ENCODE measurements at regions not wholly inside any gene's neighbourhood (a gene's known extent, or its start where the extent isn't known, plus 50 kb on each side); places are given as distances from the start of the nearest gene placed in this dataset.
"Not testable (repeated sequence)": the region's sequence is repeated elsewhere in the genome, so short reads cannot be mapped to it uniquely, and the experiment has no call there.

- DNase-seq (ENCODE audit: low read depth, low spot score) = no peak
Observed at GRCh38 chr7:113392841-113393540, 274.6 kb upstream of the SMIM30 start.

DNA sequence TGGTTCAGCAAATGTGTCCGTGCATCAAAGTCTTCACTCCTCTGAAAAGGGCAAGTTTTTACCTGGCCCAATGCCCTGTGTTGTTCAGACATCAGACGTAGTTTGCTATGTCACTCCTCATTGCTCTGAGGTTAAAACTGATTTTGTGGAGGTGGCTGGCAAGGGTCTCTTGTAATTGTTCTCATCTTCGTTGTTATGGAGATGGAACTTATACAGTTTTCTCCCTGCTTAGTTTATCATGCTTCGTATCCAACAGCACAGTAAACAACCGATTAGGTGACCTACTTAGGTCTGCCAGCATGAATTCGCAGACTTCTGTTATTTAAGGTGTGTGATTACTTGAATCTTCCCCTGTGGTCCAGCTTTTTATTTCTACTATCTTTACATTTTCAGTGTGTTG lies 274.1 kb upstream of the SMIM30 start:
- DNase-seq (ENCODE audit: low read depth, low spot score) = no peak

DNA sequence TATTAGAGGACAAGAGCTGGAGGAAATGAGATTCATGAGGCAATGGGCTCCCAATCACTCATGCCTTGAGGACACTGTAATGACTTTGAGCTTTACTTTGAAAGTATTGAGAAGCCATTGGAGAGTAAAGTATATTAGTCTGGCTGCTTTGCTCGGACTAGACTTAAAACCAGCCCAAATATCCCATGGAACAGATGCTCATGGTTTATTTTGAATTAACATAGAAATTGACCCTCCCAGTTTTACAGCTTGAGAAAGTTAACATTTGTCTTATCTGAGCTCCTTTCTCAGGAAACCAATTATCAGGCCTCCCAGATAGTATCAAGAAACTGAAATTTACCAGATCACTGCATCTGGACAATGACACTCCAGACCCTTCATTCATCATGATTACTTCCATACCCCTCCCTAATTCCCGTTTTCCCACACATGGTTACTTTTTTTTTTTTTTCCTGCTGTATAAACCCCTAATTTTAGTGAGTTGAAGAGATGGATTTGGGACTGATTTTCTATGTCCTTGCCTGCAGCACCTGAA lies 270.8 kb upstream of the SMIM30 start:
- DNase-seq (ENCODE audit: low read depth, low spot score) = no peak

DNA sequence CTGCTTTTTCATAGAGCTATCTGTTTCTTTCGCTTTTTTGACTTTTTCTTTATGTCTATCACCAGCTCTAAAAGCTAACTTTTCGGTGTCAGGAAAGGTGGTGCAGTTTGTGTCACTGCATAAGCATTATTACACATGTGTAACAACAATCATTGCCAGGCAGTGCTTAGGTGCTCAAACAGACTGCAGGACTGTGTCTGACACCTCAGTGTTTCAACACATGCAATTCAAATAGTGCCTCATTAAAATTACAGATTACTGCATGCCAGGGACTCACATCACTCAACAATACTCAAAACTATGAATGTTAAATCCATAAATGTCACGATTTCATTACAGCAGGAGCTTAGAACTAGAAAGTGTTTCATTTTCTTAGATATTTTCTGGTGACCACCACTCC lies 265.3 kb upstream of the SMIM30 start:
- DNase-seq (ENCODE audit: low read depth, low spot score) = no peak

DNA sequence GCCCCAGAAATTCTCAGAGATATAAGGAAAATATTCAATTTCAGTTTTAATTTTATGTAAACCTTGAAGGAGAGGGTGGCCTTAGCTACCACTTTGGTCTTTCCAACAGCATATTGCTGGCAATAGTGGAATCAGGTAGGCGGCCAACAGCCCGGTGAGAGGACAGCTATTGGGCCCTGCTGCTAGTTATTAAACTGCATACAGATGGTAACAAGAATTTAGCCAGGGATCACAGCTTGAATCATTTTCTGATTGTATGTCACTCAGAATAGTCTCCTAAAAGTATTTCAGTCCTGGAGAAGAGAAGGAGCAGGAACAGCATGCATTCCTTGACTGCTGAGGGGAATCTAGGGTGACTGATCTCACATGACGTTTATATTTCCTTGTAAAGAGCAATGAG lies 261.4 kb upstream of the SMIM30 start:
- no peak for DNase-seq (ENCODE audit: low read depth, low spot score)

DNA sequence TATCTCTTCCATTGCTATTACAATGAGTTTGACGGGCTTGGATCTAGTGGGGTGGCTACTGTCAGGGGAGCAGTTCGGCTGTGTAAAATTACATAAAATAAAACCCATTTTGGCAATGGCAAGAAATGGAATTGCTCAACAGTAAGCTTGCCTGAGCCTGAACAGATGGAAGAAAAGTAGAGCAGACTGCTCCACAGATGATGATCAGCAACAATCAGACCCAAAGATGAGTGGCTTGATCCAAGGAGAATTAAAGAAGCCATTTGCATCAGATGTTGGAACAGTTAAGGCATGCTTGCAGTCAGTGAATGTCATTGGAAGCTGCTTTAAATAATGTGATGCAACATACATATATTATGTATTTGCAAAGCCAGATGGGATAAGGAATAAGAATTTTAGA lies 256.6 kb upstream of the SMIM30 start:
- DNase-seq (ENCODE audit: low read depth, low spot score) = no peak

GRCh38 chr7:113373863-113374262 lies 255.5 kb upstream of the SMIM30 start:
- no peak for DNase-seq (ENCODE audit: low read depth, low spot score)

DNA sequence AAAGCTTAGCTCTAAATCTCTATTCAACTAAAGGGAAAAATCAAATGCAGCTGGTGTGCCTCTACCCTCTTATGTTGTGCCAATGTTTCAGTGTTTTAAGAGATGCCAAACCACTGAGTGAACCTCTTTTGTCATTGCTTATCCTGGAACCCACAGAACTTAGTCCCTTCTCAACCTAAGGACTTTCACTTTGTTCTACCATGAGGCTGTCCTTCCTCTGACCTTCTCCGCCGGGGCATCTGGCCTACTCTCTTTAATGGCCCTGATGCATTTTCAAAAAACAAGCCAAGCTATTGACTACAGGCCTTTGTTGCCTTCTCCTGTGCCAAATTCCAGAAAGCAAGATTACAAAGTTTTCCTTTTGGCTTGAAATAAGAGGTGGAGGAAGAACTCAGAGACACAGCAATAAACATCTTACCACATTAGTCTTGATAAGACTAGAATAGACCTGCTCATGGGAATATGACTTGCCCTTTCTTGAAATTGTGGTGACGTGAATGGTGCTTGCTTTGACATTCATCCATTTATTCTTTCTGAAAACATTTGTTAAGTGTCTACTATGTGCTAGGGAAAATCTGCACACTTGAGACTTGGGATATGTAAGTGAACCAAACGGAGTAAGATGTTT lies 253.2 kb upstream of the SMIM30 start:
- DNase-seq (ENCODE audit: low read depth, low spot score) = no peak

DNA sequence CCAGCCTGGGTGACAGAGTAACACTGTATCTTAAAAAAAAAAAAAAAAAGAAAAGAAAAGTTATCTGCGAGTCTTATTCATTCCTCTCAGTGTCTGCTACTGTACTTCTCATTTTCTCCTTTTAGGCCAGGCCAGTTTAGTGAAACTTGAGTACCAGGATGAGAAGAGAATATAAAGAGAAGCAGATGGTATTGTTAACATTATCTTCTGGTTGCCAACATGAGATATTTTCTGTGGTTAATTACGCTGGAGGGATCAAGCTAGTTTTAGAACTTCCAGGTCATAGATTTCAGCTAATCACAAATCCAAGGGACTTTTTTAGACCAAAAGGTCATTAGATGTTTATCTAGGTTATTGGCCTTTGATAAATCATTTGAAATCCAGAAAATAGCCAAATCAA lies 252.6 kb upstream of the SMIM30 start:
- DNase-seq (ENCODE audit: low read depth, low spot score) = no peak

DNA sequence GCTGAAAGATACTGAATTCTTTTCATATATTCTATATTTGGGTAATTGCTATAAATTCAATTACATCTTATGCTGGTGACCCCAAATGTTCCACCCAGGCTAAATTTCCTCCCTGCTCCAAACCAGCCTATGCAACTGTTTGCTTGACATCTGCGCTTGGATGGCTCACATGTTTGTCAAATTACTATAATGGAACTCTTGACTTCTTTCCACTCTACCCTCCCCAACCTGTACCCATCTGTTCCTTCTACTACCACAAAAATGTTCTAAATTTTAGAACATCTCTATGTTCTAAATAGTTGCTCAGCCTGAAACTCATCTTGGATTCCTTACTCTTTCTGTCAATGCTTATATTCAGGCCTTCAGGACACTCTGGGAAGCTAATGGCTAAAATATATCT lies 249.9 kb upstream of the SMIM30 start:
- no peak for DNase-seq (ENCODE audit: low read depth, low spot score)

- no peak for DNase-seq (ENCODE audit: low read depth, low spot score)
Observed at GRCh38 chr7:113367041-113367586, 248.8 kb upstream of the SMIM30 start.

DNA sequence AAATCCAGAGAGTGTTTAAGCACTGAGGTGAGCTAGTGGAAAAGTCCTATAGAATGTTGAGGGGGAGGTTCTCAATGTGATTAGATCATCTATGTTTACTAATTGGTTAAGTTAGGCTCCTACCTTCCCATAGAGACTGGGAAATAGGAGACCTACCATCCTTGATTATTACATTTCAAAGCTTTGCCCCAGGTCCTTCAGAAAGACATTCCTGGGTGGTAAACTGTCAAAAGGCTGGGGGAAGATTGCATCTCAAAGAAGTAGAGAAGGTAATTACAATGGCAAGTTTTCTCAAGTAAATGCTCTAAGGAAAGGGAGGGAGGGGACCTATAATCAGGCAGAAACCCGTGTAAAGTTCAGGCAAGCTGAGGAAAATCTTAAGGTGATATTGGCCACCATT lies 247.8 kb upstream of the SMIM30 start:
- DNase-seq (ENCODE audit: low read depth, low spot score) = no peak

DNA sequence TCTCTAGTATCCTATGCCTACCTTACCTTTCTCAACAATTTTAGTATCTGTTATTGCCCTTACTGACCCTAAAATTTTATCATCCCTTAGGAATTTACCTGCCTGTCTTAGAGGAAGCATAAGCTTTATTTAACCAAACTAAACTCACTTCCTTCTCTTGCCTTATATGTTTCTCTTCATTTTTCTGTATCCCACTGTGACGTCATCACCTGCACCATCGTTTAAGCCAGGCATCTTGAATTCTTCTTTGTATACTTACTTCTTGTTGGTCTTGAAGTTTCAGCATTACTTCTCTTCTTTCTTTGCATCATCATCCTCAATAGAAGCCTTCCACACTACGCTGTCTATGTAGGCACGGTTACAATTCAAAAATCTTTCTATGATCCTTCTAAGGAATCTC lies 231.0 kb upstream of the SMIM30 start:
- DNase-seq (ENCODE audit: low read depth, low spot score) = no peak

DNA sequence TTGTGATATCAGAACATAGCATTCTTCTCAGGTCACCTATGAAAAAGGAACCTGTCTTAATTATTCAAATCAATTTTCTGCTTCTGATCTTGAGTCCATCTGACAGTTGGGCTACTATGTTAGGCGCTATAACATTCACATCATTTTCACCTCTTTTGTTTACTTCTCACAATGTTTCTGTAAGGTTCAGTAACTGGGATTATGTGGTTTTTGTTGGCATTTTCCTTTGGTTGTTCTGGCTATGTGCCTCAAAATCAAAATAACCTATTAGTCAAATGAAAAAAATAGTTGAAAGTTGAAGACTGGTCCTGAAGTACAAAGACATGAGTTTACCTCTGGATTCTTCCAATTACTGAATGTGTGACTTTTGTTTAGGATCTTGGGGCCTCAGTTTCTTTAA lies 221.3 kb upstream of the SMIM30 start:
- no peak for DNase-seq (ENCODE audit: low read depth, low spot score)

- DNase-seq (ENCODE audit: low read depth, low spot score) = no peak
Observed at GRCh38 chr7:113338071-113338696, 219.8 kb upstream of the SMIM30 start.

- not testable (repeated sequence) for DNase-seq (ENCODE audit: low read depth, low spot score)
Observed at GRCh38 chr7:113336838-113337237, 218.5 kb upstream of the SMIM30 start.

GRCh38 chr7:113331155-113331898 lies 213.0 kb upstream of the SMIM30 start:
- DNase-seq (ENCODE audit: low read depth, low spot score) = no peak

DNA sequence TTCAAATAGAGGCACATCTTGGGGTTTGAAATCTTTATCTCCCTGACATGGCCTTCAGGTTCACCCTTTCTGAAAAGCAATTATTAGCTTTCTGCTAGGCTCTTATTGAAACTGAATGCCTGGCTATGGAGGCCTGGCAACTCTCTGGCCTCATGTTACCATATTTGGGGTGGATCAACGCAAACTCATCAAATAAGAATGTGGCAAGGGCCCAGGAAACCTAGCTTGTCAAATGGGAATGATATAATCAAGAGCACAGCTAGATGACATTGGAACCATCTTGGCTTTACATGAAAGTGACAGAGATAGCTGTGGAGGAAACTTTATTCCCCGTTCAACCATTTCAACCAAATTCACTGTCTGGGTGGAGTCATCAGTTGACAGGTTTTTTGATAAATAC lies 202.8 kb upstream of the SMIM30 start:
- peak; percentile 5 for DNase-seq (ENCODE audit: low read depth, low spot score)

DNA sequence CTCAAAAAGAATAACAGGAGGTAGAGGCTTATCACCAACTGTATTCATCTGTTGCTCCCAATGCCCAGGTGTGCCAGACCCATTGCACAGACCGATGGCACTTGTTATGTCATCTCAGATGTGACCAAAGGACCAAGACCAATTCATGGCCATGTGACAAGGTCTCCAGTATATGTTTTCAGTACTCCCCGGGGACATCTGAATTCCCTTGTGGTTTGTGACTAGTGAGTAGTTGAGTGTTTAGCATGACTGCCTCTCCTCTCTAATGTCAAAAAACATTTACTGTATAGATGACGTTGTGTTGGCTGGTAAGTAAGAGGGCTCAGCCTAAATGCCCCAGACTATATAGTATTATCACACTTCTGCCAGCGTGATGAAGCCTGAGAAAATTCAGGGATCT lies 202.1 kb upstream of the SMIM30 start:
- DNase-seq (ENCODE audit: low read depth, low spot score) = no peak

DNA sequence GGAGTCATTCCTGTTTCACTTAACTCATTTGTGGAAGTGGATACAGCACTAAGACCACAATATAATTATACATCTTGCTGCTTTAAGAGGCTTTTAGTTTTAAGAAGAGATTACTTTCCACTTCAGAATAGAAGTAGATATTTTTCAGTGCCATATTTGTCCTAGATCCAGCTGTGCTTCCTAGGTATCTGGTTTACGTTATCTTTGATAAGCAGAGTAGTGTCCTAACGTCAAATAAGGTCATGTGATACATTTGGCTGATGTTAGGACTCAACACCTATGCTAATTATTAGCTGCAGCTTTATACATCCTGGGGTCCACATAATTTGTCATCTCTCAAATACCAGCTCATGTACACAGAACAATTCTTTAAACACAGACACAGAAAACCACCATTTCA lies 196.2 kb upstream of the SMIM30 start:
- DNase-seq (ENCODE audit: low read depth, low spot score) = no peak

DNA sequence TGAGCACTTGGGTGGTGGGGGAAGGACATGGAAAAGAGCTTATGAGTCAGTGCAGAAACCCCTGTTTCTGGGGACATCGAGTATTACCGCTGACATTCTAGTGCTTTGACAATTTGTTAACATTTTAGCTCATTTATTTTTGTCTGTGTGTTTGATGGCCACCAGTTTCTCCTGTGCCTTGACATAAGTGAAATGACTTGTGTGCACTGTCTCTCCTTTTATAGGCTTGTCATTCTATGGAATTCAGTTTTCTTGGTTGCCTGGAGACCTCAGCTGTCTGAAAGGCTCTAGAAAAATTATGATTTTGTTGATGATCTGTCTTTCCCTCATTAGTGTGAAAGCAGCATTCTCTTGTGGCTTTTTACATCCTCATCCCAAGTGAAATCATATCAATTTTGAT lies 190.0 kb upstream of the SMIM30 start:
- no peak for DNase-seq (ENCODE audit: low read depth, low spot score)

GRCh38 chr7:113307147-113307546 lies 188.8 kb upstream of the SMIM30 start:
- no peak for DNase-seq (ENCODE audit: low read depth, low spot score)
